Body of pancreas (tissue), 4 donors: ENCODE measurements at regions not wholly inside any gene's neighbourhood (a gene's known extent, or its start where the extent isn't known, plus 50 kb on each side); places are given as distances from the start of the nearest gene placed in this dataset.

Experiments used
- CTCF ChIP-seq, 7 experiments: fragments of 450-650 bp in 4 of 7; fragments of 200-600 bp in 3 of 7; sonication (generic) in 3 of 7; IDR thresholded peaks; one replicate each; pipeline ENCODE4 v1.5.1; 2016 to 2019; ENCODE audit warnings: antibody characterized with exemption in 7 of 7
- POLR2A ChIP-seq, 3 donors: fragments of 450-650 bp; IDR thresholded peaks; one replicate each; pipeline ENCODE4 v1.6.1; 2016; ENCODE audit warnings: antibody characterized with exemption in 3 of 3, mild to moderate bottlenecking in 2 of 3

DNA sequence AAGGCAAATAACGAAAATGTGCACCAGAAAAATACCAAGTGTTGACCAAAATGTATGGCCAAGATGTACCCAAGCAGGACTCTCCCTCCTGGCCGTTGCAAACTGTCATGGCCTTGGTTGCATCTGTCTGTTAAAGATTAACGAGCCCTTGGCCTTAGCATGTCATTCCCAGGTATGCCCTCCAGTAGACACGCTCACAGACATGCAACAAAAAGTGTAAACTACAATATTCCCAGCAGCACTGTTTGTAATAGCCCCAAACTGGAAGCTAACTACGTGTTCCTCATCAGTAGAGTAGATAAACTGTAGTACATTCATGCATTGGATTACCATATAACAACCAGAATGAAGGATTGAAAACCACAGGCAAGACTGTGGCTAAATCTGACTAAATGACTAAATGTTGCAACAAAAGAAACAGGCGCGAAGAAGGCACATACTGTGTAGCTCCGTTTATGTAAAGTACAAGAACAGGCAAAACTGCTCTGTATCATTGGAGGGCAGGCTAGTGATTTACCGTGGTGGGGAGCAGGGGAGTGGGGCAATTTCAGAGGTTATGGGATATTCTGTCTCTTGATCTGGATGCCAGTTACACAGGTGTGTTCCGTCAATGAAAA lies 232.8 kb upstream of the DIO3 start:
- no peak for TF ChIP-seq POLR2A (IDR thresholded peaks at IDR 0.05)
- peak in 2 of 7 experiments; percentile 7 to 12 for TF ChIP-seq CTCF (IDR thresholded peaks at IDR 0.05)
